K562 (cell line): ENCODE measurements at regions not wholly inside any gene's neighbourhood (a gene's known extent, or its start where the extent isn't known, plus 50 kb on each side); places are given as distances from the start of the nearest gene placed in this dataset.

Source experiments
- ATAC-seq: fragments of 200-7000 bp; cut with Tn5 transposase; 3 replicates; pipeline ENCODE4 v1.9.1; 2020; ENCODE audit warnings: moderate library complexity
- BruUV-seq: library from RNA; stranded (reverse); fragments of 400-500 nt; replicated peaks from 2 replicates; lab custom pipeline; 2021; lab: Mats Ljungman, UMichigan
- CTCF ChIA-PET: fragments of 300-600 bp; formaldehyde crosslinking; extraction: SDS; loops from one replicate; lab custom pipeline; 2021; ENCODE audit warnings: low intra/inter-chr PET ratio; lab: Yijun Ruan, JAX
- POLR2A ChIA-PET: fragments of 300-600, 350-650 bp; sonication (Branson Sonifier 250); formaldehyde crosslinking; extraction: SDS; loops from one replicate; lab custom pipeline; 2021; ENCODE audit warnings: antibody characterized with exemption, inconsistent platforms; lab: Yijun Ruan, JAX
- DNase-seq, 4 experiments: peaks; one replicate each; pipeline versions ENCODE4 v3.0.0 to v3.0.0-alpha.2; 2011 to 2018; ENCODE audit warnings: low spot score in 3 of 4, mixed read lengths in 3 of 4; ENCODE audit errors: extremely low read depth in 1 of 4
- FAIRE-seq: peaks from 2 replicates; lab custom pipeline; 2011; peaks lifted over from hg19 to GRCh38; lab: Jason Lieb, UNC
- H2AFZ ChIP-seq: 2 replicates; pipeline ENCODE4 v1.6.0; 2011; ENCODE audit warnings: low read depth, low read length, control low read depth, inconsistent platforms
- H3K27ac ChIP-seq: fragments of 200-600 bp; 3 replicates; pipeline ENCODE4 v1.8.0; 2011; ENCODE audit warnings: low read depth, mild to moderate bottlenecking, control low read depth, inconsistent platforms, low read length, moderate library complexity, mixed read lengths; ENCODE audit errors: extremely low read depth
- H3K27me3 ChIP-seq, 2 experiments: fragments of 300-600 bp in 1 of 2; 2 replicates in 1 of 2; 3 replicates in 1 of 2; pipeline versions ENCODE4 v1.6.0 to v1.8.0; 2011; ENCODE audit warnings: inconsistent platforms in 2 of 2, low read length in 2 of 2, mild to moderate bottlenecking in 1 of 2, mixed read lengths in 1 of 2, moderate library complexity in 1 of 2; ENCODE audit not compliant: control insufficient read depth in 2 of 2, insufficient read depth in 2 of 2
- H3K36me3 ChIP-seq: fragments of 300-600 bp; 3 replicates; pipeline ENCODE4 v1.8.0; 2011; ENCODE audit warnings: mild to moderate bottlenecking, low read length, inconsistent platforms; ENCODE audit not compliant: control insufficient read depth, insufficient read depth
- H3K4me1 ChIP-seq, 2 experiments: fragments of 200-600 bp in 1 of 2; replicated peaks in 1 of 2; 2 replicates in 1 of 2; 3 replicates in 1 of 2; pipeline versions ENCODE4 v1.5.1 to v1.8.0; 2011; ENCODE audit warnings: inconsistent platforms in 2 of 2, low read length in 2 of 2, mild to moderate bottlenecking in 1 of 2, mixed read lengths in 1 of 2, moderate library complexity in 1 of 2; ENCODE audit not compliant: control insufficient read depth in 2 of 2, insufficient read depth in 2 of 2
- H3K4me2 ChIP-seq: 2 replicates; pipeline ENCODE4 v1.6.1; 2011; ENCODE audit warnings: low read length, control low read depth, inconsistent platforms, mixed read lengths; ENCODE audit not compliant: insufficient read depth
- H3K4me3 ChIP-seq: fragments of 200-600 bp; sonication (generic), shearing (Covaris generic); 2 replicates; pipeline ENCODE4 v1.5.1; 2016; ENCODE audit warnings: control low read depth, inconsistent platforms
- H3K79me2 ChIP-seq: fragments of 200-600 bp; 3 replicates; pipeline ENCODE4 v1.8.0; 2011; ENCODE audit warnings: low read length, inconsistent platforms; ENCODE audit not compliant: control insufficient read depth, insufficient read depth
- H3K9ac ChIP-seq, 2 experiments: 2 replicates each; pipeline versions ENCODE4 v1.6.0 to v1.6.1; 2011; ENCODE audit warnings: low read depth in 2 of 2, low read length in 2 of 2, control low read depth in 1 of 2, inconsistent platforms in 1 of 2, mild to moderate bottlenecking in 1 of 2, mixed read lengths in 1 of 2; ENCODE audit not compliant: insufficient read depth in 1 of 2
- H3K9me1 ChIP-seq: one replicate; pipeline ENCODE4 v1.6.0; 2011; ENCODE audit warnings: inconsistent platforms, mild to moderate bottlenecking, low read length, moderate library complexity; ENCODE audit not compliant: control insufficient read depth, insufficient read depth
- H3K9me3 ChIP-seq: replicated peaks from 2 replicates; pipeline ENCODE4 v1.5.1; 2011; ENCODE audit warnings: low read depth, low read length, inconsistent platforms; ENCODE audit not compliant: control insufficient read depth, insufficient read depth
- H4K20me1 ChIP-seq: replicated peaks from 2 replicates; pipeline ENCODE4 v1.6.1; 2011; ENCODE audit warnings: low read length, inconsistent platforms, mixed read lengths; ENCODE audit not compliant: control insufficient read depth, insufficient read depth
- ARID3B ChIP-seq: fragments of 250-450 bp; sonication (Bioruptor Pico); IDR thresholded peaks from 2 replicates; pipeline ENCODE4 v1.4.0; 2020; ENCODE audit warnings: borderline replicate concordance
- CBFB ChIP-seq: sonication (generic); formaldehyde crosslinking; IDR thresholded peaks from 2 replicates; pipeline ENCODE4 v1.4.0; 2020; ENCODE audit warnings: mild to moderate bottlenecking, missing genetic modification reagents
- ETV6 ChIP-seq, 3 experiments: fragments of 150-350 bp in 1 of 3; sonication (generic) in 1 of 3; formaldehyde crosslinking in 1 of 3; IDR thresholded peaks; 2 replicates each; pipeline versions ENCODE4 v1.6.1 to v1.8.0; 2014 to 2022; ENCODE audit warnings: borderline replicate concordance in 2 of 3, low read depth in 2 of 3, antibody characterized with exemption in 1 of 3, low read length in 1 of 3, mild to moderate bottlenecking in 1 of 3, missing genetic modification reagents in 1 of 3
- HEY1 ChIP-seq: fragments of 250-450 bp; sonication (Bioruptor Pico); IDR thresholded peaks from 2 replicates; pipeline ENCODE4 v1.5.0; 2020; ENCODE audit warnings: mild to moderate bottlenecking, moderate library complexity, borderline replicate concordance
- MCM3 ChIP-seq: fragments of 450-650 bp; IDR thresholded peaks from 2 replicates; pipeline ENCODE4 v1.6.1; 2016
- NCOA1 ChIP-seq: fragments of 450-650 bp; IDR thresholded peaks from 2 replicates; pipeline ENCODE4 v1.6.1; 2016; ENCODE audit warnings: low read depth
- NRF1 ChIP-seq, 2 experiments: fragments of 450-650 bp; IDR thresholded peaks in 1 of 2; conservative IDR thresholded peaks in 1 of 2; 2 replicates each; pipeline ENCODE4 v1.6.1; 2014; ENCODE audit warnings: mild to moderate bottlenecking in 2 of 2
- PHF20 ChIP-seq: fragments of 450-650 bp; IDR thresholded peaks from 2 replicates; pipeline ENCODE4 v1.6.1; 2018; ENCODE audit not compliant: partially characterized antibody
- RAD51 ChIP-seq: fragments of 450-650 bp; IDR thresholded peaks from 2 replicates; pipeline ENCODE4 v1.7.1; 2016; ENCODE audit warnings: low read depth, mild to moderate bottlenecking, borderline replicate concordance
- XRCC5 ChIP-seq: fragments of 200-400 bp; formaldehyde crosslinking; IDR thresholded peaks from 2 replicates; pipeline ENCODE4 v1.6.1; 2017; ENCODE audit warnings: low read depth, mild to moderate bottlenecking, low read length
- ZC3H11A ChIP-seq: IDR thresholded peaks from 2 replicates; pipeline ENCODE4 v1.6.1; 2012; ENCODE audit warnings: low read depth, low read length, improper control_type of control experiment
- WGBS: fragments of 100-300 bp; shearing (Covaris generic); methylation state at CpG from one replicate; pipeline ENCODE4 v1.1.6; 2016; ENCODE audit warnings: low coverage, mixed read lengths; ENCODE audit not compliant: insufficient coverage; ENCODE audit errors: missing lambda C conversion rate; 5-methylcytosine and 5-hydroxymethylcytosine counted together
- in situ Hi-C: fragments of 300-500 bp; cut with MboI; formaldehyde crosslinking; loops from 4 replicates; pipeline ENCODE4 v1.15.0; 2018; ENCODE audit warnings: inconsistent platforms, mixed read lengths
- intact Hi-C: fragments of 100-400 bp; cut with micrococcal nuclease; formaldehyde crosslinking; loops from 2 replicates; pipeline ENCODE4 v1.14.2; 2022

GRCh38 chr2:238649936-238650518 lies 197.9 kb upstream of the TWIST2 start:
- Histone ChIP-seq H3K9me1 (no peaks in the 10 kb centered on the region), H2AFZ (no peak overlapping the region), H3K4me2 (no peak overlapping the region), H4K20me1 (no peaks in the 10 kb centered on the region), H3K27ac (no peak overlapping the region), H3K4me3 (no peak overlapping the region), H3K27me3 (no peaks in the 10 kb centered on the region; a peak in 1 of 5 replicates), H3K9me3 (no peaks in the 10 kb centered on the region), H3K79me2 (no peaks in the 10 kb centered on the region), H3K36me3 (no peaks in the 10 kb centered on the region), H3K9ac (no peak overlapping the region), H3K4me1 (no peaks in the 10 kb centered on the region)
- DNase-seq (no peak), ATAC-seq (no peak), FAIRE-seq (no peak)
- 0% methylated on average over 7 of the region's 10 CpGs for WGBS
- in situ Hi-C loops (no loop called here), intact Hi-C loops (no loop called here)
- BruUV-seq = no TSS peak
- ChIA-PET CTCF (no interaction called here), POLR2A (no interaction called here)
- TF ChIP-seq RAD51 (no peak), ZC3H11A (no peak), ARID3B (CRISPR knock-in tag) (no peak), HEY1 (CRISPR knock-in tag) (no peak), XRCC5 (no peak), ETV6 (IDR thresholded peaks at IDR 0.05; ENCODE audit: borderline replicate concordance in 1 of 2, low read depth in 2 of 2, low read length in 1 of 2) (no peak), ETV6 (CRISPR knock-in tag; IDR thresholded peaks at IDR 0.05; ENCODE audit: borderline replicate concordance) (no peak), PHF20 (no peak), NCOA1 (no peak), NRF1 (conservative IDR thresholded peaks at IDR 0.05 in 1 of 2, IDR thresholded peaks at IDR 0.05 in 1 of 2) (no peak), MCM3 (no peak), CBFB (CRISPR knock-in tag) (no peak)
